Stomach (tissue), 4 donors: ENCODE measurements at regions not wholly inside any gene's neighbourhood (a gene's known extent, or its start where the extent isn't known, plus 50 kb on each side); places are given as distances from the start of the nearest gene placed in this dataset.

Source experiments
- POLR2A ChIP-seq, 4 donors: fragments of 450-650 bp; IDR thresholded peaks; one replicate each; pipeline ENCODE4 v1.6.1; 2016; ENCODE audit warnings: antibody characterized with exemption in 4 of 4, control low read depth in 2 of 4, mild to moderate bottlenecking in 1 of 4, moderate library complexity in 1 of 4
- POLR2AphosphoS5 ChIP-seq, 3 donors: sonication (generic); formaldehyde crosslinking; IDR thresholded peaks; one replicate each; pipeline ENCODE4 v1.6.1; 2016; ENCODE audit warnings: antibody characterized with exemption in 3 of 3
- TF ChIP-seq, protein P1 (sequence below), 7 experiments: fragments of 450-650 bp in 4 of 7; fragments of 200-600 bp in 3 of 7; sonication (generic) in 3 of 7; IDR thresholded peaks; one replicate each; pipeline ENCODE4 v1.5.1; 2016 to 2019; ENCODE audit warnings: antibody characterized with exemption in 7 of 7, control low read depth in 2 of 7, mild to moderate bottlenecking in 1 of 7

- TF ChIP-seq, protein P1, sequence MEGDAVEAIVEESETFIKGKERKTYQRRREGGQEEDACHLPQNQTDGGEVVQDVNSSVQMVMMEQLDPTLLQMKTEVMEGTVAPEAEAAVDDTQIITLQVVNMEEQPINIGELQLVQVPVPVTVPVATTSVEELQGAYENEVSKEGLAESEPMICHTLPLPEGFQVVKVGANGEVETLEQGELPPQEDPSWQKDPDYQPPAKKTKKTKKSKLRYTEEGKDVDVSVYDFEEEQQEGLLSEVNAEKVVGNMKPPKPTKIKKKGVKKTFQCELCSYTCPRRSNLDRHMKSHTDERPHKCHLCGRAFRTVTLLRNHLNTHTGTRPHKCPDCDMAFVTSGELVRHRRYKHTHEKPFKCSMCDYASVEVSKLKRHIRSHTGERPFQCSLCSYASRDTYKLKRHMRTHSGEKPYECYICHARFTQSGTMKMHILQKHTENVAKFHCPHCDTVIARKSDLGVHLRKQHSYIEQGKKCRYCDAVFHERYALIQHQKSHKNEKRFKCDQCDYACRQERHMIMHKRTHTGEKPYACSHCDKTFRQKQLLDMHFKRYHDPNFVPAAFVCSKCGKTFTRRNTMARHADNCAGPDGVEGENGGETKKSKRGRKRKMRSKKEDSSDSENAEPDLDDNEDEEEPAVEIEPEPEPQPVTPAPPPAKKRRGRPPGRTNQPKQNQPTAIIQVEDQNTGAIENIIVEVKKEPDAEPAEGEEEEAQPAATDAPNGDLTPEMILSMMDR (IDR thresholded peaks at IDR 0.05) = no peak
- TF ChIP-seq POLR2AphosphoS5 (IDR thresholded peaks at IDR 0.05) (no peak), POLR2A (IDR thresholded peaks at IDR 0.05) (no peak)
These were observed 131.2 kb upstream of the ZNF608 start for GRCh38 chr5:124877501-124878146.
